ENCODE measurements at regions not wholly inside any gene's neighbourhood (a gene's known extent, or its start where the extent isn't known, plus 50 kb on each side); places are given as distances from the start of the nearest gene placed in this dataset.

DNA sequence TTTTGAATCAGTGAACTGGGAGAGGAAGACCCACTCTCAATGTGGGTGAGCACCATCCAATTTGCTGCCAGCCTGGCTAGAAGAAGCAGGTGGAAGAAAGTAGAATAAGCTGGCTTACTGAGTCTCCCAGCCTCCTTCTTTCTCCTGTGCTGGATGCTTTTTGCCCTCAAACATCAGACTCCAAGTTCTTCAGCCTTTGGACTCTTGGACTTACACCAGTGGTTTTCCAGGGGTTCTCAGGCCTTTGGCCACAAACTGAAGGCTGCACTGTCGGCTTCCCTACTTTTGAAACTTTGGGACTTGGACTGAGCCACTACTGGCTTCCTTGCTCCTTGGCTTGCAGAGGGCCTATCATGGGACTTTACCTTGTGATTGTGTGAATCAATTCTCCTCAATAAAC, 804.2 kb upstream of the SLITRK1 start:
- no peak for DNase-seq

DNA sequence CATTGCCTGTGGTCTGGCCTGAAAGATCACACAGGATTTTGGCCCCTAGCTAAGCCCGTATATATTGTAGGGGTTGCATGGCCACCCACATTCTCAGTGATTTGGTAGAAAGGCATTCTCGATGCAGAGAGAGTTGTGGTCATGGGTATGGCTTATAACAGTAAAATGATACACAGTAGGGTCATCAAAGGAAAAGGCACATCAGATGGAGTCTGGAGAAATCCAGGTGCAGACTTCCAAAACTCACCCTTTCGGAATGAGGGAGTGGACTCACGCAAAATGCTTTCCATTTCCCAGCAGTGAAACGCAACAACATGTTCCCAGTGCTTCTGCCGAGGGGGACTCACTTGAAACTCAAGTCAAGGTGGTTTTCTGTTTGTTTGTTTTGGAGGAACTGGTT, 802.5 kb upstream of the SLITRK1 start:
- no peak for DNase-seq

GRCh38 chr13:84684048-84684662, 801.9 kb upstream of the SLITRK1 start:
- no peak for DNase-seq

DNA sequence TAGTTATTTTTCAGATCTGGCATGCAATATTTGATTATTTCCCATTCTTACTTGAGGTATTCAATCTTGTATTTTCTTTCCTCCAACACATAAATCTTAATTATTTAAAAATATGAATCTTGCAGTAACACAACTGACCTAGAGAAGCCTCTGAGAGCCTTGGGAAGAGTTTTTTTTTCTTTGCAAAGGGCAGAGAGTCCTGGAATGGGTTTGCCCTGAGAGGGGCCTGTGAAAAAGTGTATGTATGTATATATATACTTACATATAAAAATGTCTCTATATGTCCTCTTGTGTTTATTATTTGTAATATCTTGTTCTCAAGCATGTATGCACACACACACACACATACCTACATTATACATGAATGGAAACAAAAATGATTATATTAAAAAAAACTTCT, 801.2 kb upstream of the SLITRK1 start:
- no peak for DNase-seq

DNA sequence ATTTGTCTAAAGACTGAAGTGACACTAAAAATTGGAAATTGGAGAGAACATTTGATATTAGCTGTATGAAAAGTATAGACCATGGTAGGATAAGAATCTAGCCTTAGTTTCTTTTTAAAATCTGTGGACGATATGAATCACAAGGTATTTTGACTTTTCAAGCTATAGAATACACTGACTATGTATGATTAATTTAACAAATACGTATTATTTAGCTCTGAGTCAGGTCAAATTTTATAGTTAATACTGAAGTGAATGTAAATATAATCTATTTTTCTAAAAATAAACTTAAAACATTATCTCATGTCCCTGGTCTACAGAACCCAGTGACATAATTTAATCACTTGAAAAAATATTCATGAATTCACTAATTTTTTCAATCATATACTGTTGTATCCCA, 795.6 kb upstream of the SLITRK1 start:
- no peak for DNase-seq

- DNase-seq: no peak
These were observed 790.3 kb upstream of the SLITRK1 start for GRCh38 chr13:84672616-84673015.

GRCh38 chr13:84670245-84670644, 788.0 kb upstream of the SLITRK1 start:
- no peak for DNase-seq

DNA sequence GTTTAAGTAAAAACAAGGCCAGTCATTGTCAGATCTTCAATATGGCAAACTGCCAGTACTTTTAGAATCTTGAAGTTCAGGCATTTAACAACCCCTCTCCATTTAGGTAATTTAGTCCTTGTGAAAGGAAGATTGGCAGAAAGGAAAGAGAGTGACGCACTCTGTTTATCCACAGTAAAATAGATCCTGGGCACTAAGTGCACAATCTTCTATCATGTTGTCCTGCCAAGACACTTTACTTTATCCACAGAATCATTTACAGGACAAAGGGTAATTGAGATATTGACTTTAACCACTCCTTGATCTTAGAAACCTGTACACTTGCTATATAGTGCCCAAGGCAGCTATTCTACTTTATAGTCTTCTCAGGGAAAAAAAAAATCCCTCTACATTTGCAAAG, 786.4 kb upstream of the SLITRK1 start:
- no peak for DNase-seq

- no peak for DNase-seq
These were observed 780.2 kb upstream of the SLITRK1 start for GRCh38 chr13:84662491-84662890.

GRCh38 chr13:84661718-84662117, 779.4 kb upstream of the SLITRK1 start:
- DNase-seq: no peak

GRCh38 chr13:84659359-84659661, 777.0 kb upstream of the SLITRK1 start:
- DNase-seq: no peak

GRCh38 chr13:84658491-84659358, 776.5 kb upstream of the SLITRK1 start:
- no peak for DNase-seq

- DNase-seq: no peak
These were observed 773.4 kb upstream of the SLITRK1 start for GRCh38 chr13:84655677-84656076.

- no peak for DNase-seq
These were observed 772.5 kb upstream of the SLITRK1 start for GRCh38 chr13:84654654-84655275.

DNA sequence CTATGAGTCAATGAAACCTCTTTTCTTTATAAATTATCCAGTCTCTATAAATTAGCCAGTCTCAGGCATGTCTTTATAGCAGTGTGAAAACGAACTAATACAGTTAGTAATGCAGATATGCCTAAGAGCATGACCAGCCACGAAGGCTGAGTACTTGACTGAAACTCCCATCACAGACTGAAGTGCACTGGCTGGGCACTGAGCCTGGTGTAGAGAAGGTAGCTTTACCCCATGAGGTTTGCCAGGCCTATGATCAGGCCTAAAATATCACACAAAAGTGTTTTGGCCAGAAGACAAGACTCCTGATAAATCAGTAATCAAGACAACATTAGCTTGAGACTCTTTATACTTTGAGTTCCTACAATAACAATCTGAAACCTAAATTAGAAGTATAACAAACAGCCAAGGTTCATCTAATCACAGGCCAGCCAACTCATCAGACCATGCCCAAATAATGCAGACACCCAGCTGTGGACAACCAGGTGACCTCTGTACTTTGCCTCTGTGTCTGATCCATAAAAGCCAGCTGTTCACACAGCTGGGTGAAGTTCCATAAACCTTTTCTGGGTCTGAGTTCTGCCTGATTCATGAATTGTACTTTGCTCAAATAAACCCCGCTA, 771.8 kb upstream of the SLITRK1 start:
- no peak for DNase-seq

GRCh38 chr13:84651705-84652104, 769.4 kb upstream of the SLITRK1 start:
- DNase-seq: no peak

DNA sequence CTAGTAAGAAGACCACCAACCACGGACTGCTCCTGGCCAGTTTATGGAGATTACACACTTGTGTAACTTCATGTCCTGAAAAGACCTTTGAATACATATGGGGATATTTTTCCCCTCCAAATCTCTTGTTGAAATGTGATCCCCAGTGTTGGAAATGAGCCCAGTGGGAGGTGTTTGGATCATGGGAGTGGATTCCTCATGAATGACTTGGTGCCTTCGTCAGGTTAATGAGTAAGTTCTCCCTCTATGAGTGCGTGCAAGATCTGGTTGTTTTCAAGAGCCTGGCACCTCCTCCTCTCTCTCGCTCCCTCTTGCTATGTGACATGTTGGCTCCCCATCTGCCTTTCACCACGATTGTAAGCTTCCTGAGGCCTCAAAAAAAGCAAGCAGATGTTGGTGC, 769.0 kb upstream of the SLITRK1 start:
- DNase-seq: no peak

DNA sequence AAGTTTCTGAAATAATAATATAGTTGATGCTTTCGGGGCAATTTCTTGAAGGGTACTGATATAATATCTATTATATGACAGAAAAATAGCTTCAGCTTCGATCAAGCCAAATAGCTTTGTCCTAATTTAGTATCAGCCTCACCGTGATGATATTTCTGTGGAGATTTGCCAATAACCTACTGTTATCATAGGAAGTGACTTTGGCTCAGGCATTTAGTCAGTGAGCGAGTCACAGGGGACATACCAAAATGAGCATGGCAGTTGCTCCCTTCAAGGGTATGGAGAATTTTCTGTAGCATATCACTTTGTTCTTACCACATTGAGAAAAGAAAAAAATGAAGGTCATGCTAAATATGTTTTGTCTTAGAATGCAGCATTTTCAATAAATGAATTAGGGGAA, 767.6 kb upstream of the SLITRK1 start:
- DNase-seq: no peak

- no peak for DNase-seq
These were observed 765.9 kb upstream of the SLITRK1 start for GRCh38 chr13:84648069-84648640.

DNA sequence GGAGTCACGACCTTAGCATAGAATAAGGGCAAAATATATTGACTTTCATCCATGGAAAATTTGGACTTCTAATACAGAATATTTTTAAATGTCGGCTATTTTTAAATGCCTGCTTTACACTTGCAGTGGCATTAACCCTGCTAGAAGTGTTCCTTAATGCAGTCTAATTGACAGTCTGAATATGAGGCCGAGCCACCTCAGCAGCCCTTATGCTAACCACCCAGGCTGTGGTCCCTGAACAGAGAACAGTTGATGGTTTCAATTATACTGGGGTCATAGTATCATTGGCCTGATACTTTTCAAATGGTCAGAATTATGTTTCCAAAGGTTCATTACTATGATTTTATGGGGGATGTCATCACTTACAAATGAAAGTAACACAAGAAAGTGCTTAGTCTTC, 764.7 kb upstream of the SLITRK1 start:
- DNase-seq: no peak

GRCh38 chr13:84645196-84646012, 763.1 kb upstream of the SLITRK1 start:
- DNase-seq: no peak

DNA sequence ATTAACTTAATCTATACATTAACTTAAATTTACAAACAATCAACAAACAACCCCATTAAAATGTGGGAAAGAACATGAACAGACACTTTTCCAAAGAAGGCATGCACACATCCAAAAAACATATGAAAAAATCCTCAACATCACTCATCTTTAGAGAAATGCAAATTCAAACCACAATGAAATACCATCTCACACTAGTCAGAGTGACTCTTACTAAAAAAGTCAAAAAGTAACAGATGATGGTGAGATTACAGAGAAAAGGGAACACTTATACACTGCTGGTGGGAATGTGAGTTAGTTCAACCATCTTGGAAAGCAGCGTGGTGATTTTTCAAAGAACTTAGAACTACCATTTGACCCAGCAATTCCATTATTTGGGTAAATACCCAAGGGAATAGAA, 759.2 kb upstream of the SLITRK1 start:
- DNase-seq: no peak

DNA sequence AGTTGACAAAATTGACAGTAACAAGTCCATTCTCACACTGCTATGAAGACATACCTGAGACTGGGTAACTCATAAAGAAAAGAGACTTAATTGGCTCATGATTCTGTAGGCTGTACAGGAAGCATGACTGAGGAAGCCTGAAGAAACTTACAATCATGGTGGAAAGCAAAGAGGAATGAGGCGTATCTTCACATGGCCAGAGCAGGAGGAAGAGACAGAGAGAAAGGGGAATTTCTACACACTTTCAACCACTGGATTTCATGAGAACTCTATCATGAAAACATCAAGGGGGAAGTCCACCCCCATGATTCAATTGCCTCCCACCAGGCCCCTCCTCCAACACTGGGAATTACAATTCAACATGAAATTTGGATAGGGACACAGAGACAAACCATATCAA, 758.4 kb upstream of the SLITRK1 start:
- DNase-seq: no peak

All from SIG-M5 (cell line).